NCI-H2196 (cell line): ENCODE measurements at regions not wholly inside any gene's neighbourhood (a gene's known extent, or its start where the extent isn't known, plus 50 kb on each side); places are given as distances from the start of the nearest gene placed in this dataset.

Experiments used
- DNase-seq: peaks from one replicate; lab custom pipeline; 2025; ENCODE audit not compliant: unreplicated experiment; lab: John Stamatoyannopoulos, UW

DNA sequence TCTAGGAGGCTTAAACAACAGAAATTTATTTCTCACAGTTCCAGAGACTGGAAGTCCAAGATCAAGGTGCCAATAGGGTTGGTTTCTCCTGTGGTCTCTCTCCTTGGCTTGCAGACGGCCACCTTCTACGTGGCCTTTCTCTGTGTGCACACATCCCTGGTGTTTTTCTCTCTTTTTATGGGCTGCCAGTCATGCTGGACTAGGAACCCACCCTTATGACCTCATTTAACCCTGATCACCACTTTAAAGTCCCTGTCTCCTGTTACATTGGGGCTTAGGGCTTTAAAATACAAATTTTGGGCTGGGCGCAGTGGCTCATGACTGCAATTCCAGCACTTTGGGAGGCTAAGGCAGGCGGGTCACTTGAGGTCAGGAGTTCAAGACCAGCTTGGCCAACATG is 157.1 kb downstream of the TLE1 start:
- no peak for DNase-seq

- no peak for DNase-seq
Observed at GRCh38 chr9:81531511-81531910, 157.8 kb downstream of the TLE1 start.

- no peak for DNase-seq
Observed at GRCh38 chr9:81530846-81531245, 158.5 kb downstream of the TLE1 start.

- no peak for DNase-seq
Observed at GRCh38 chr9:81530310-81530810, 159.0 kb downstream of the TLE1 start.

- DNase-seq = no peak
Observed at GRCh38 chr9:81529556-81530193, 159.7 kb downstream of the TLE1 start.

DNA sequence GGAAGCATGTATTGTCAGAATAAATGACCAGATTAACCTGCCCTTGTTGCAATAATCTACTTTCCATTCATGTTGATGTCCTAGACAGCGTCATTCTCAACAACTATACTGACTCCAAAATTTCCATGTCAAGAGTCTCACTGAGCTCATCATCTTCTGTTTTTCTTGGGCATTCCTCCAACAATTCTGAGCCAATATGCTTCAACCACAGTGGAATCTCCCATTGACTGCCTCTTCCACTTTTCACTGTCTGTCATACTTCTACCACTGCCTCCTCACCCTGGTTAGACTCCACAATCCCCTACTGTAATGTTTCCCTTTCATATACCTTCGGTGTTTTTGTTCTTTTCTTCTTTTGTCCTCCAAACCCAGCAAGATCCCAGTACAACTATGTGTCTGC is 162.8 kb downstream of the TLE1 start:
- DNase-seq = no peak

DNA sequence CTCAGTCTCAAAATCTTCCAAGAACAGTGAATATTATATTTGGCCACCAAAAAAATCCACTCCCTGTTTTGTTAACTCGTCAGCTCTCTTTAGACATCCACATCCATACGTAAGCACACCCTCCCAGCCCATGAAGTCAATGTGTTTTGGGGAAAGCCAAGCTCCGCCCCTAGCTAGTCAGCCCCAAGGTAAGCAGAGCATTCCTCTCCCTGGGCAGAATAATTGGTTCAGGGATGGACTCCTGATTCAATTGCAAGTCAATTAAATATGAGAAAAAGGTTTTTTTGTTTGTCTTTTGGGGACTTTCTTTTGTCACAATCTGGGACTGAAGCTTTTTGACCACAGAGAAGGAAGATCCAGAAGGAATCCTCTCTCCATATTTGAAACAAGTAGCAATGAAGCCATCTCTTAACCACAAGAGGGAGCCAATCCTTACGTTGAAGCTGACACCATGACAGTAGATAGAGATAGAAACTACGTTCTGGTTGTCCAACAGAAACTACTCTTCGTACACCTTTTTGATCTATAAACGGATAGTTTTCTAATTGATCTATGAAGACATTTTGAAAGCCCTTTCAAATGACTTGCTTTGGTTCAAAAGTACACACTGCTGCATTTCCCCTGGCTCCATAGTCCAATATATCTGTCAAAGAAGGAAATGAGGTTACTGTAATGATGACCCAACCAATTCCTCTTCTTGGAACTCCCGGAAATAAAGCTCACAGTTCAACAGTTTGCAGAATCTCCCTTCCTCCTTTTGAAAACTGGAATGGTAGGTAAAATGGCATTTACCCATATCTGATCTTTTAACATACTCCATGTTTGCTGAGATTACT is 166.4 kb downstream of the TLE1 start:
- DNase-seq = peak; percentile 30

GRCh38 chr9:81521892-81522291 is 167.5 kb downstream of the TLE1 start:
- DNase-seq = peak; percentile 6

GRCh38 chr9:81519816-81520495 is 169.4 kb downstream of the TLE1 start:
- DNase-seq = no peak

DNA sequence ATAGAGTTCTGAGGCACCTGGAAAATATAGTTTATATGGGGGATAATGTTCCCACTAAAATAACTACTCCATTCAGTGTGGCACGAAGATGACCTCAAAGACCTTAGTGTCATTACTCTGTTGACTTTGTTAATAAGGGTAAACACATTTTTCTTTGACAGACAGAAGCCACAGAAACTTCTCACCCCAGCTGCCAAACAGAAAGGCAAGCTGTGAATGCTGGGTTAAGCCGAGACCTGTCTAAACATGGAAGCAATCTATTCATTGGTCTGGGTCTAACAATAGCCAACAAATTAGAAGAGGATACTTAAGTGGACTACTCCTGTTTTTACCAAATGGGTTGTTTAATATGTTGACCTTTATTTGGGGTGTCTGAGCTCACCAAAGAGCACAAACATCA is 171.4 kb downstream of the TLE1 start:
- peak; percentile 63 for DNase-seq

DNA sequence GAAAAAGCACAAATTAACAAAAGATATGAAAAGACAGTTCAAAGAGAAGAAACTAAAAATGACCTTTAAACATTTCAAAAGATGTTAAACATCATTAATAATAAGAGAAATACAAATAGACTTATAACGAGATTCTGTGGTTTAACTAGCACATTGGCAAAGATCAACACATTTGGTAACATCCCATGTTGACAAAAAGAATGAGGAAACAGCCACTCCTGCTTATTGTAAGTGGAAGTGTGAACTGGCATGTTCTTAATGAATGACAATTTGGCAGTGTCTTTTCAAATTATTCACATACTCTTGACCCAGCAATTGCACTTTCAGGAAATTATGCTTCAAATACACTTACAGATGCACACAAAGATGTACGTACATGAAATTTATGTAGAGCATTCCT is 176.3 kb downstream of the TLE1 start:
- no peak for DNase-seq

DNA sequence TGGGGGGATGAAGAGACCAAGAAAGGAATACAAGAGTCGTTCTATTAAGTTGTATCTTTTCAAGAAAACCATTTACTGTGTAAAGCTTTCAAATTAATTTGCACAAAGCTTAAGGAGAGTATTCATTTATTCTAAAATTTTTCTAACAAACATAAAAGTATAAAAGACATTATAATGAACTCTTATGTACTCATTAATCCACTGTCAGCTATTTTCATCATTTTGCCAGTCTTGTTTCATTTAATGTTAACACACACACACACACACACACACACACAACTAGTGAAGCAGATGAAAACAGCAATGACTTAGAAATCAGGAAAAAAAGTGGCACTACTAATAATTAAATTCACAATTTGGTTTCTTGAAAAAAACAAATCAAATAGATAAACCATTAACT is 176.7 kb downstream of the TLE1 start:
- no peak for DNase-seq

GRCh38 chr9:81508476-81508875 is 180.9 kb downstream of the TLE1 start:
- DNase-seq = no peak

DNA sequence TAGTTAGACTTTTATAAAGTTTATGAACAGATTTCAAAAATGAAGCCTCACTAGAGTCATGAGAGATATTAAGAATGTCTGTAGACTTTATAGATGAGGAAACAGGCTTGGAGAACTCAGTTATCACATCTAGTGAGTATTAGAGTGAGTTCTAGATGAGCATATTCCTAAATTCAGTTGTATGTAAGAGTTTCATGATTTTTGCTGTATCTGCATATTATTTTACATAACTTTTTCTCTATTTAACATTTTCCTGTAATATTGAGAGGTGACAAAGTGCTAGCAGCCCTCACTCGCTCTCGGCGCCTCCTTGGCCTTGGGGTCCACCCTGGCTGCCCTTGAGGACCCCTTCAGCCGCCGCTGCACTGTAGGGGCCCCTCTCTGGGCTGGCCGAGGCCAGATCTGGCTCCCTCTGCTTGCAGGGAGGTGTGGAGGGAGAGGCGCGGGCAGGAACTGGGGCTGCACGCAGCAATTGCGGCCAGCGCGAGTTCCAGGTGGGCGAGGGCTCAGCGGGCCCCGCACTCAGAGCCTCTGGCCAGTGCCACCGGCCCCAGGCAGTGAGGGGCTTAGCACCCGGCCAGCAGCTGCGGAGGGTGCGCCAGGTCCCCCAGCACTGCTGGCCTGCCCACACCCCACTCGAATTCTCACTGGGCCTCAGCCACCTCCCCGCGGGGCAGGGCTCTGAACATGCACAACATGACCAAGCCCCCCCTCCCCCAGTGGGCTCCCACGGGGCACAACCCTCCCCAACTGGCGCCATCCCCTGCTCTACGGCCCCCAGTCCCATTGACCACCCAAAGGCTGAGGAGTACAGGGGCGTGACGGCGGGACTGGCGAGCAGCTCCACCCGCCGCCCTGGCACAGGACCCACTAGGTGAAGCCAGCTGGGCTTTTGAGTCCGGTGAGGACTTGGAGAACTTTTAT is 182.1 kb downstream of the TLE1 start:
- DNase-seq = no peak

DNA sequence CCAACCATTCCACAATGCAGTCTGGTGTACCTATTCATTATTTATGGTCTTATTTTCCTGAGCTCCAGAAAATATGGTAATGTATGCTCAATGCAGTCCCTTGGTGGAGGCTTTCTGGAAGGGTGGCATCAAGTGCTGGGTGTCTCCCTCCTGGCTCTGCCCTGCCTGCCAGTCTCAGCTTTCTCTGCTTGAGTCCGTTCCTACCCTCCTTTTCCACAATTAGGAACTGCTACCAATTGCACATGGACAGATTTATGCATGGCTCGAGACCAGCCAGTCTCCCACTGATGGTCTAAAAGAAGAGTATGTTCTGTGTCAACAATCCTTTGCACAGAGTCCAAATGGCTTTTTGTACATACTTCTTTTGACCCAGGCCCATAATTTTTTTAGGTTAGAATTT is 189.8 kb downstream of the TLE1 start:
- DNase-seq = no peak

GRCh38 chr9:81499021-81499454 is 190.3 kb downstream of the TLE1 start:
- no peak for DNase-seq

DNA sequence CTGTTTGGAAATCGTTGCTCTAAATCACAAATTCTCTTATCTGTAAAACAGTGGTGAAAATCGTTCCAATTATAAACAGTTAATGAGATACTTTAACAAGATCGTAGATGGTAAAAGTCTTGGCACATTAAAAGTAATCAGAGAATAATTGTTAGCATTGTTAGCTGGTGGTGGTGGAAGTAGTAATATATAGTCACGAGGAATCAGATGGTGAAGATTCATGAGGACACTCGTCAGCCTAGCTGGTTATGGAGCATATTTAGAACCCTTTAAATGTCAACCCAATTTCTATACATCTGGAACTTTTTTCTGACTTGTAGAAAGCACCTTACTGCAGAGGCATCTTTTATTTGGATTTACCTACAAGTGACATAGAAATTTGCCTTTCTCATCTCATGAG is 190.8 kb downstream of the TLE1 start:
- DNase-seq = no peak

GRCh38 chr9:81497091-81497490 is 192.3 kb downstream of the TLE1 start:
- DNase-seq = no peak

DNA sequence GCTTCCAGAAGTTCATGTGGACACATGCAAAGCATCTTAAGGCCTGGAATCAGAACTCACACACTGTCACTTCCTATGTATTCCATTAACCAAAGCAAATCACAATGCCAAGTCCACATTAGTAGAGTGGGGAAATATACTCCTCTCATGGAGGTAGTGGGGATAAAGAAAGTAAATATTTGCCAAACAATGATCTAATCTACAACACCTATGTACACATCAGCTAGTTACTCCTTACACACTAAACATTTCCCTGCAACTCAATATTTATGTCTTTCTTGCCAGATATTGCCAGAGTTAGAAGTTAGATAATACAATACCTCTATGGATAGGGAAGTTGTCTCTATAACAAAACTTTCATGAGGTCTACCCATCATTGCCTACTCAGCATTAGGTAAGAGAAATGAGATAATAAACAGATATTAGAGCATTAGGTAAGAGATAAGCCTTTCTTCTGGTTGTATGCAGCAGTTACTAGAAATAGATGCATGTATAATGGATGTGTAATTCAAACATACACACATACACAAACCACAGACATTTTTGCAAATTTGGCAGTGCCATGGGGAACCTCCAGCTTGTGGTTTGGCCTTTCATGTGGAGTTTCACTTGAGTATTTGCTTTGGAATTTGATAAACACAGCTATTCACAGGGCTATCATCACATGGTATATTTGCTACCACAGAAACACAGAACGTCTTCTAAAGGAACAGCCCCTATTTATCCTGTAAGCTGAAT is 196.5 kb downstream of the TLE1 start:
- DNase-seq = peak; percentile 42
